GM21423 (cell line): ENCODE measurements at regions not wholly inside any gene's neighbourhood (a gene's known extent, or its start where the extent isn't known, plus 50 kb on each side); places are given as distances from the start of the nearest gene placed in this dataset.

Source experiments
- ATAC-seq: cut with Tn5 transposase; IDR thresholded peaks from one replicate; pipeline ENCODE4 v1.9.1; 2021; ENCODE audit warnings: mild to moderate bottlenecking, moderate library complexity; ENCODE audit not compliant: unreplicated experiment

GRCh38 chr21:16965424-16965823 lies 547.4 kb upstream of the CXADR start:
- ATAC-seq = no peak

- ATAC-seq = no peak
Observed at GRCh38 chr21:16968436-16968835, 544.4 kb upstream of the CXADR start.

GRCh38 chr21:16969636-16970035 lies 543.2 kb upstream of the CXADR start:
- no peak for ATAC-seq

DNA sequence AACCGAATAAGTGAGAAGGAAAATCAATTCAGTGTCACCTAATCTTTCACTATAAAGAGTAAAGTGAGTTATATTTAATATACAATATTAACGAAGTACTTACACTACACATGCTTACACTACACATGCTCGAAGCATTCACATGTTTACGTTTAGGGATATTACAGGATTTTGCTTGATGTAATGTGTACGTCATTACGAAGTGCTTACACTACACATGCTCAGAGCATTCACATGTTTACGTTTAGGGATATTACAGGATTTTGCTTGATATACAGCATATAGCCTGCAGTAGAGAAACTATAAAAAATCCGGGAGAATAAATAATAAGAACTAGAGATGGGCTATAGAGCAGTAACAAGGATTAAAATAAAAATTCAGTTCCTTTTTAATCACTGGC lies 538.8 kb upstream of the CXADR start:
- ATAC-seq = no peak

DNA sequence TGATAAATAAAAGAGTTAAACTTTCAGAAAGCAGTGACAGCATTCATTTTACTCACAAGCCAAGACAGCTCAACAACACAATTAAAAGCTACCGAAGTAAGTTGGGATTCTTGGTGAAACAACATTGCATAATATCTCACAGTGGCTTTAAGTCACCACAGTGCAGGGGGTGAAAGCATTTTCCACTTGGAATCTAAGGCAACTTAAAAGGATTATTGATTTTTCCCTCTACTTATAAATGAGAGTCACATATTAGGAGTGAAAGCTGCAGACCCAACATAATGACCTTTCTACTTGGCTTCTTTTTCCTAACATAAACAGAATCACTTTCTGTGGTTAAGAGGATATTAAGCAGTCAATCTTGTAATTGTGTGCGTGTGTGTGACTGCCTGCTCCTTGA lies 536.6 kb upstream of the CXADR start:
- no peak for ATAC-seq

GRCh38 chr21:16978309-16978895 lies 534.4 kb upstream of the CXADR start:
- ATAC-seq = no peak

DNA sequence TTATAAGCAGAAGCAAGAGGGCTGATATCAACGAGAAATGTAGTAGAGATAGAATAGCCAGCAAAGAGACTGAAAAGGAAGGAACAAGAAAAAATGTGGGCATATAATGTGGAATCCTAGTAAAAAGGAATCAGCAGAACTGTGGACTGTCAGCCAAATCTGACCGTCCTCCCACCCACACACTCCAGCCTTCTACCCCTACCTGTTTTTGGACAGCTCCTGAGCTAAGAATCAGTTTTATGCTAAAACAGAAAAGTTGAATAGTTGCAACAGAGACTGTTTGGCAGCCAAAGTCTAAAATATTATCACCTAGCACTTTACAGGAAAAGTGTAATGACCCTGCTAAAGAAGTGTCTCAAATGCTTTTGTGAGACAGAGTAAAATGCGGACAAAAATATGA lies 533.3 kb upstream of the CXADR start:
- no peak for ATAC-seq

DNA sequence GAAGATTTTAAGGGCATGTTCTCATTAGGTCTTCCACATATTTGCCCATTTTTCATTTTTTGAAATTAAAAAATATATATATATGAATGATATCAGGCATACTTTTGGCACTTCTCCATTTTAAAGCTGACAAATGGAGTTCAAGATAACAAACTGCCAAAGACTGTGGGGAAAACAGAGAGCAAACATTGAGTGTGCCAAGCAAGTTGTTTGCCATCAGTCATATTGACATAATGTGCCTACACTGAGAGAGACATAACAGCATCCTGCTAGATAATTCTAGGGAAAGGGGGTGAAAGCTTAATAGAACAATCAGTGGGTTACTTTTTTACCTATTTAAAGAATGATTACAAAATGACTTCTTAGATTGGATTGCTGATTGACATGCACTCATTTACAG lies 529.4 kb upstream of the CXADR start:
- ATAC-seq = no peak

- no peak for ATAC-seq
Observed at GRCh38 chr21:16992448-16992847, 520.4 kb upstream of the CXADR start.

- no peak for ATAC-seq
Observed at GRCh38 chr21:16993416-16994038, 519.3 kb upstream of the CXADR start.

- no peak for ATAC-seq
Observed at GRCh38 chr21:17002594-17003257, 510.1 kb upstream of the CXADR start.

- ATAC-seq = no peak
Observed at GRCh38 chr21:17003258-17003615, 509.6 kb upstream of the CXADR start.

DNA sequence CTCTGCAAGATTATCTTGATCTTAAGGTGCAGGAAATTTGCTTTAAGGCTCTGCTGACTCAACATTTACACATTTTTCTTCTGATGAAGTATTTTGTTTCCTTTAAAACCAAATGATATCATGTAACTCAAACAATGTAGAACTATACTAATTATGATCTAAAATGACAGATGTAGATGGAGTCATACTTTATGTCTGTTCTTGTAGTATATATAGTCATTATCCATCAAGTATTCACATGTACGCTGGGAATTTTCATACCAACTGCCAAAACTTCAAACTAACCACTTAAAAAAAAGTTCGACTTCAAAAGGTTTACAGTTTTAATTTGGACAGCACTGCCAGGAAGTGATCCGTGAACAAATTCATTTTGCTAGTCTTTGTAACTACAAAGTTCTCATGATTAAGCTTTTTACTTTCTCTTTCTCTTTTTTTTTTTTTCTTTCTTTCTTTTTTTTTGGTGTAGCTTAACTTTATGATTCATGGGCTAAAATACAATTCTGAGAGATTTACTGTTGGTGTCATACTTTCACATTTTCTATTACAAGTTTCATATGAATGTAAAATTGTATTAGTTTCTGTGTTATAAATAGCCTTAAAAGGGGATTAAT lies 509.0 kb upstream of the CXADR start:
- no peak for ATAC-seq

- ATAC-seq = no peak
Observed at GRCh38 chr21:17032141-17032655, 480.6 kb upstream of the CXADR start.

- no peak for ATAC-seq
Observed at GRCh38 chr21:17044696-17045095, 468.1 kb upstream of the CXADR start.

DNA sequence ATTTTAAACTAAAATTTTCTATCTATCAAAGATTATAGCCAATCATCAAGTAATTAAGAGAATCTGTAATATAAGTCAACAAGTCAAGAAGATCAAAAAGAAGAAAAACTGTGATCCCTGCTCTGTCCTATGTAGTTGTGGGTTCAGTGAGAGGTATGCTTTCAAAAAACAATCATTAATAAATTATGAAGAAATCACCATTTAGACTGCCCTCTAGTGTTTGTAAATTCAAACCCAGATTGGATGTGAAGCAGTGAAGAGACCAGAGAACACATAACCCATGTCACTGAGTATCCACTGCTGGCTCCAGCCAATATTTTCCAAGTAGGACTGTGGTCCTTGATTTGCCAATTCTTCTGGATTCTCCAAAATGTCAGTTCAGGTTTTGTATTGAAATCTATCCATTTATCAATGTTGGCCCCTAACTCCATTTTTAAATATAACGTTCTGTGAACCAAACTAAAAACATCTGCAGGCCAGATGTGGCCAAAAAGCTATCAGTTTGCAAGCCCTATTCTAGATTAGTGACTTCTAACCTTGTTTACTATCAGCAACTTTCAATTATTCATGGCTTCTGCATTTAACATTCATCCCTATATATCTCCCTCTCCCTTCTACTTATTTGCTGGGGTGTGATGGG lies 467.5 kb upstream of the CXADR start:
- ATAC-seq = no peak

DNA sequence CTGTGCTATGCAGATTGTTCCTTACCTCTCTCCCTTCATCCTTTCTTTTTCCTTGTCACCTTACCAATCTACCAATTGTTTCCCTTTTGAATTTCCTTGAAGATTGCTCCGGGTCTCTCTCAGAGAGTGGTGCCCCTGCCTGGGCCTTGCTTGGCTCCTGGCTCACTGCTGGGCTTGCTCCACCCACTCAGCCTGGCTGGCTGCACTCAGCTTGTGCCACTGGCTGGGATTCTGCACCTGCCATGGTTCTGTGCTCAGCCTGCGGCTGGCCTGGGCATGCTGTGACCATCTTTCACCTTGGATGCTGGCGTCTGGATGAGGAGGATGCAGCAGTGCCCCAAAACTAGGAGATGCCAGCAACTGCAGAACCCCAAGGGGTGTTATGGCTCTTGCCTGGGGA lies 463.9 kb upstream of the CXADR start:
- no peak for ATAC-seq

DNA sequence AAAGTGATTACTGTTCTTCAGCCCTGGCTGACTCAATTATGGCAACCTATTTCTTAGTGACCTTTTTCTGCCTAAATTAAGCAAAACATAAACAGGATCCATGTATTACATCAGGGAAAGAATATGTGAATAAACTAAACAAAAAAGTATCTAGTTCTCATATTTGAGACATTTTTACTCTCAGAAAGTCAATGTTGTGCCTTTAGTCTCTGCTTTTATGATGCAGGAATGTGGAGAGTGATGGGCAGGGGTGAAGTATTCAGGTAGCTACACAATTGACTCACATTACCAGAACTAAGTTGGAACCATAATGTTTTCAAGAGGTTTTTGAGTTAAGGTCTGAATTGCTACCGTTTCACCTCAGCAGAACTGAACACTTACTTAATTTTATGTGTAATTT lies 462.7 kb upstream of the CXADR start:
- ATAC-seq = no peak

DNA sequence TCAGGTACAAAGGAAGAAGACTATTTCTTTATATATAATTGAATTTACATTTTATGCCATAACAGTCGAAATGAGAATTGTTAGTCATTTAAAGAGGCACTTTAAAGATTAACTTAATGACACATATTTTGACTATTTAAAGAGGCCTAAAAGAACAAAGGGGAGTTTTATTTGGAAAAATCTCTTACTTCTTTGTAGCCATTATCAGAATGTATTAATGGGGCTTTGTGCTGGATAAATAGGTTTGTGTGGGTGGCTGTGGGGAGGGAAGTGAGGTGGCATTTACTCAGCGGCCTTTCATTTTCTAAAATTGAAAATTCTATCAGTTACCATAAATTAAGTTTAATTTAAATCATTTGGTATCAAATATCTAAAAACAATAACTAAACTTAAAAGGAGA lies 462.2 kb upstream of the CXADR start:
- no peak for ATAC-seq

DNA sequence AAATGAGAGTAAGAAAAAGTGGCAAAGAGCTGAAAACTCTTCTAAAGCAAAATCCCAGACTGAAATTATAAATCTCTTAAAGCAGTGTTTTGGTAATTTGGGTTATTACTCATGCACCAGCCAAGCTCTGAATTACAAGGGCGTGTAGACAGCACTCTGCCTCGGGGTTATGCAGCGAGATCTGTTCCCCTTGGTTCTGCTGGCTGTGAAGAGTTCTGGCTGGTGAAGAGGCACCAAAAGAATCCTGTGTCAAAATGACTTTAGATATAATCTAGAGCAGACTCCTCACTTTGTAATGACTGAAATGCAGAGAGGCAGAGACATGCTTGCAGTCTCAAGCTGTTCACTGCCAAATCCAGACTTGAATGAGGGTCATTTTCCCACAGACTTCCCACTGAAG lies 461.8 kb upstream of the CXADR start:
- ATAC-seq = no peak

DNA sequence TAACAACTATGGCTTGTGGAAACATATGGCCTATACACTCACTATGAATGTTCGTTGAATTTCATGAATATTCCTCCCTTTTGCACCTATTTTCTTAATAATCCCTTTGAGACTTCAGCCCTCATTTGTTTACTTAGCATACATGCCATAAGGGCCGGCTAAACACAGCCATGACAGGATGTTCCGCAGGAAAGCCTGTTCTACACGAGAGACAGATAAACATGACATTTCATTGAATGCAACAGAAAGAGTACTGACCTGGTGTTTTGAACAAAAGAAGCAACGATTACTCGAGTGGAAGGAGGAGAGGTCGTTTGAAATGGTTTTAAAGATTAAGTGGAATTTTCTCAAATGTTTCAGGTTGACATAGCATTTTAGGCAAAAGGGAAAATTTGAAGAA lies 459.5 kb upstream of the CXADR start:
- no peak for ATAC-seq

- no peak for ATAC-seq
Observed at GRCh38 chr21:17059936-17060335, 452.9 kb upstream of the CXADR start.
